Loucy (cell line): ENCODE measurements at regions not wholly inside any gene's neighbourhood (a gene's known extent, or its start where the extent isn't known, plus 50 kb on each side); places are given as distances from the start of the nearest gene placed in this dataset.

ENCODE experiments used
- H2AFZ ChIP-seq: fragments of 200-600 bp; sonication (generic); 2 replicates; pipeline ENCODE4 v1.6.0; 2016; ENCODE audit warnings: antibody characterized with exemption, mild to moderate bottlenecking, low read length, moderate library complexity
- H3F3A ChIP-seq: fragments of 200-600 bp; 2 replicates; pipeline ENCODE4 v1.6.0; 2016; ENCODE audit warnings: antibody characterized with exemption, low read depth, mild to moderate bottlenecking
- H3K27me3 ChIP-seq: fragments of 200-600 bp; sonication (generic); 2 replicates; pipeline ENCODE4 v1.6.1; 2014; ENCODE audit warnings: low read length, mild to moderate bottlenecking; ENCODE audit not compliant: insufficient read depth, poor library complexity, severe bottlenecking
- H3K36me3 ChIP-seq: fragments of 200-600 bp; sonication (generic); 2 replicates; pipeline ENCODE4 v1.6.1; 2016; ENCODE audit warnings: low read length; ENCODE audit not compliant: insufficient read depth
- H3K4me1 ChIP-seq: fragments of 200-600 bp; sonication (generic); 2 replicates; pipeline ENCODE4 v1.5.1; 2014; ENCODE audit warnings: low read length, mild to moderate bottlenecking; ENCODE audit not compliant: insufficient read depth, poor library complexity, severe bottlenecking
- H3K4me2 ChIP-seq: fragments of 200-600 bp; sonication (generic); 2 replicates; pipeline ENCODE4 v1.6.0; 2014; ENCODE audit warnings: antibody characterized with exemption, low read length, low read depth, mild to moderate bottlenecking; ENCODE audit not compliant: poor library complexity, severe bottlenecking
- H3K4me3 ChIP-seq: fragments of 200-600 bp; sonication (generic); 2 replicates; pipeline ENCODE4 v1.5.1; 2014; ENCODE audit warnings: low read length, mild to moderate bottlenecking, mixed read lengths; ENCODE audit not compliant: poor library complexity, severe bottlenecking
- H3K79me2 ChIP-seq: fragments of 200-600 bp; sonication (generic); 2 replicates; pipeline ENCODE4 v1.6.1; 2014; ENCODE audit warnings: low read length; ENCODE audit not compliant: insufficient read depth
- H3K9ac ChIP-seq: fragments of 200-600 bp; sonication (generic); 2 replicates; pipeline ENCODE4 v1.6.0; 2014; ENCODE audit warnings: mild to moderate bottlenecking, low read depth, low read length, moderate library complexity; ENCODE audit not compliant: poor library complexity, severe bottlenecking
- H3K9me2 ChIP-seq: fragments of 200-600 bp; sonication (generic); replicated peaks from 2 replicates; pipeline ENCODE4 v1.6.1; 2016; ENCODE audit warnings: low read depth, low read length, mixed read lengths
- H3K9me3 ChIP-seq: fragments of 200-600 bp; sonication (generic); 2 replicates; pipeline ENCODE4 v1.6.1; 2014; ENCODE audit warnings: mild to moderate bottlenecking, antibody characterized with exemption, low read length, low read depth; ENCODE audit not compliant: insufficient read depth
- H4K20me1 ChIP-seq: fragments of 200-600 bp; sonication (generic); 2 replicates; pipeline ENCODE4 v1.6.0; 2014; ENCODE audit warnings: antibody characterized with exemption, low read length, mild to moderate bottlenecking; ENCODE audit not compliant: insufficient read depth, poor library complexity, severe bottlenecking
- EZH2phosphoT487 ChIP-seq: fragments of 200-600 bp; IDR thresholded peaks from 2 replicates; pipeline ENCODE4 v1.6.1; 2018; ENCODE audit warnings: antibody characterized with exemption, mild to moderate bottlenecking, moderate library complexity, borderline replicate concordance
- TF ChIP-seq, protein P1 (sequence below): fragments of 200-600 bp; sonication (generic); conservative IDR thresholded peaks from 2 replicates; pipeline ENCODE4 v1.5.1; 2014; ENCODE audit warnings: mild to moderate bottlenecking, antibody characterized with exemption, low read length

DNA sequence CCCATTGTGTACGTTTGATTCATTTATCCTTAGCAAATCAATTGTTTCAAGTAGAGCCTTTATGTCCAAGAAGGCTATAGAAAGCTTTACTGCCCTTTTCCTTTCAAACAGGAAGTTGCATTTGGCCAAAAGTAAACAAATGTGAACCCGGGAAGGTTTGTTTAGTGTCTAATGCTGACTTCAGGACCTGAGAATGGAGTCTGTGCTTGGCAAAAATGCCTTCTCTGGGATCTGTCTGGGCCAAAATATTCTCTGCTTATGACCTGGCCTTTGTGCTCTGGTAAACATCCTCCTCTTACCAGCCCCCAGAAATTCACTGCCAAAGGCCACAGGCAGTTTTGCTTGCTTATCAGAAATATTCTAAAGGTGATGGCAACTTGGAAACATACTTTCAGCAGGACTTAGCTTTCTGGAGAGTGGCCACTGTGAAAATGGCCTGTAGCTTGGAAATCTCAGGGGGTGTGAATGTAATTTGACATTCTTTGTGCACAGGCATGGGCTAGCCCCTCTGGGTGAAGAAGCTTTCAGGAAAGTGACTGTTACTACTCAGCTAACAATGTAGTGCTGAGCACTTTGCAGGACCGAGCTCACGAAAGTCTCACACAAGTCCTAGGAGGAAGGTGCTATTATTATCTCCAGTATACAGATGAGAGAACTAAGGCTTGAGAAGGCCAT lies 199.5 kb downstream of the PTEN start:
- TF ChIP-seq, protein P1, sequence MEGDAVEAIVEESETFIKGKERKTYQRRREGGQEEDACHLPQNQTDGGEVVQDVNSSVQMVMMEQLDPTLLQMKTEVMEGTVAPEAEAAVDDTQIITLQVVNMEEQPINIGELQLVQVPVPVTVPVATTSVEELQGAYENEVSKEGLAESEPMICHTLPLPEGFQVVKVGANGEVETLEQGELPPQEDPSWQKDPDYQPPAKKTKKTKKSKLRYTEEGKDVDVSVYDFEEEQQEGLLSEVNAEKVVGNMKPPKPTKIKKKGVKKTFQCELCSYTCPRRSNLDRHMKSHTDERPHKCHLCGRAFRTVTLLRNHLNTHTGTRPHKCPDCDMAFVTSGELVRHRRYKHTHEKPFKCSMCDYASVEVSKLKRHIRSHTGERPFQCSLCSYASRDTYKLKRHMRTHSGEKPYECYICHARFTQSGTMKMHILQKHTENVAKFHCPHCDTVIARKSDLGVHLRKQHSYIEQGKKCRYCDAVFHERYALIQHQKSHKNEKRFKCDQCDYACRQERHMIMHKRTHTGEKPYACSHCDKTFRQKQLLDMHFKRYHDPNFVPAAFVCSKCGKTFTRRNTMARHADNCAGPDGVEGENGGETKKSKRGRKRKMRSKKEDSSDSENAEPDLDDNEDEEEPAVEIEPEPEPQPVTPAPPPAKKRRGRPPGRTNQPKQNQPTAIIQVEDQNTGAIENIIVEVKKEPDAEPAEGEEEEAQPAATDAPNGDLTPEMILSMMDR = no peak
- TF ChIP-seq EZH2phosphoT487 = no peak
- Histone ChIP-seq H3K4me2 (peak overlapping the region; percentile 34), H3K36me3 (no peaks in the 10 kb centered on the region), H3F3A (no peaks in the 10 kb centered on the region), H3K9me2 (no peaks in the 10 kb centered on the region), H3K9ac (peak overlapping the region; percentile 52), H3K27me3 (no peaks in the 10 kb centered on the region), H3K79me2 (no peaks in the 10 kb centered on the region), H2AFZ (peak overlapping the region; percentile 83; the same call in 1 of the 2 replicates), H3K4me3 (no peak overlapping the region), H3K4me1 (peaks cover 81% of the 10 kb centered on the region), H4K20me1 (no peaks in the 10 kb centered on the region), H3K9me3 (no peaks in the 10 kb centered on the region)

DNA sequence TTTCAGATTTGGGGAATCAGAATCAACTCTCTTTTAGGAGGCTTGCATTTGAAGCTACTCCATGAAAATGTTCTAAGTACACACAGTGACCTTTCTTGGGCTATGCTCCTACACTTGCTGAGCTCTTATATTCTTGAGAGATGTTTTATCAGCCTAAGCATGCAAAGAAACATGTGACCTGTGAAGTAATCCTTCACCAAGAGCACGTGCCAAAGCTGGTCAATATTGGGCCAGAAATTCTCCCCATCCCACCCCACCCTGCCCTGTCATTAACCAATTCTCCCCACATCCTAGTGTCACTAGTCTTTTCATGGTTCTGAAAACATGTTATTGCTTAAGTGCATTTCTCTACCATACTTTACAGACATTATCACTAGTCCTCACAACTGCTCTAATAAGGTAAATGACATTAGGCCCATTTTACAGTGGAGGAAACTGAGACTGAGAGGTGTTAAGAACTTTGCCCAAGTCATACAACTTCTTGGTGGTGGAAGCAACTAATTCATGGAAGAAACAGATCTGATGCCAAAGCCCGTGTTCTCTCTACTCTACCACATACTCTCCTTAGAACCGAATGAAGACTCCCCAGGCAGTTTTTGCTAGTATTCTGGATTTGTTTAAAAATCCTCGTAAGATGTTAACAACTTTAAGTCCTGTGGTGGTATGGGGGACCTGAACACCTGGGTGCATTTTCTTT lies 200.6 kb downstream of the PTEN start:
- Histone ChIP-seq H3K4me1 (peaks cover 88% of the 10 kb centered on the region), H3K27me3 (no peaks in the 10 kb centered on the region), H3F3A (no peaks in the 10 kb centered on the region), H3K9me2 (no peaks in the 10 kb centered on the region), H3K4me3 (no peak overlapping the region), H3K9ac (no peak overlapping the region), H4K20me1 (no peaks in the 10 kb centered on the region), H3K4me2 (no peak overlapping the region), H3K36me3 (no peaks in the 10 kb centered on the region), H3K9me3 (no peaks in the 10 kb centered on the region), H3K79me2 (no peaks in the 10 kb centered on the region), H2AFZ (no peak overlapping the region)
- TF ChIP-seq EZH2phosphoT487 = no peak
- TF ChIP-seq, protein P1 = no peak

DNA sequence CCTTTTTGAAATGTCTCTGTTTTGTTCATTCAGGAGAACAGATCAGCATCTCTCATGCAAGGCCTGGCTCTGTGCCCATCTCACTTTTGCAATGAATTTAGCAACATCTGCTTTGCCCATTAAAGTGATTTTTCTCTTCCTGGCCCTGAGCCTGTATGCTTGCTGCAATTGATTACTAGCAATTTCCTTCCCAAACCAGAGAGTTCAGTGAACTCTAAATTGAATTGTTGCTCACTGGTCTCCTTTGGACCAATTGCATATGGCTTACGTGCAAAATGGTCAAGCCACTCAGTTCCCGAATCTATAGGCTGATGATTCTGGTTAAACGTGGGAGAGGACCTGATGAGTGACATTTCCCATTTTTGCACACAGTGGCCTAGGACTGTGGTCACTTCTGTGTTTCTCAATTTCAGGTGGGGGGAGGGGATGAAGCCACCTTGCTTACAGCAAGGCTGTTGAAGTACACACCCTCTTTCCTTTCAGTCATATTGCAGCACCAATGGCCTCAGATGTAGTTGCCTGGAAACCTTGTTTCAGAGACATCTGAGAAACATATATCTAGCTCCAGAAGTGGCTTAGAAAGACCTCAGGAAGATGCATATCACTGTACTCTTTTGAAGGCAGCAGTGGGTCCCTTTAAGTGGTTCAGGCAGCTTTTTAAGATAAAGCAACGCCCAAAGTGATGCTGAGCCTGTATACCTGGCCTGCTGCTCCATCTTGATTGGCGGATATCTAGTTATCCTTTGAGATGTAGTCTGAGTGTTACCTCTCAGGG lies 201.4 kb downstream of the PTEN start:
- Histone ChIP-seq H3K9me3 (no peaks in the 10 kb centered on the region), H3K9me2 (no peaks in the 10 kb centered on the region), H3K4me1 (peaks cover 91% of the 10 kb centered on the region), H3K4me3 (no peak overlapping the region), H3K4me2 (peak overlapping the region; percentile 13), H4K20me1 (no peaks in the 10 kb centered on the region), H3K9ac (no peak overlapping the region), H3K27me3 (no peaks in the 10 kb centered on the region), H3K79me2 (no peaks in the 10 kb centered on the region), H3F3A (no peaks in the 10 kb centered on the region), H3K36me3 (no peaks in the 10 kb centered on the region), H2AFZ (no peak overlapping the region)
- no peak for TF ChIP-seq EZH2phosphoT487
